ENCODE measurements at regions not wholly inside any gene's neighbourhood (a gene's known extent, or its start where the extent isn't known, plus 50 kb on each side); places are given as distances from the start of the nearest gene placed in this dataset.

DNA sequence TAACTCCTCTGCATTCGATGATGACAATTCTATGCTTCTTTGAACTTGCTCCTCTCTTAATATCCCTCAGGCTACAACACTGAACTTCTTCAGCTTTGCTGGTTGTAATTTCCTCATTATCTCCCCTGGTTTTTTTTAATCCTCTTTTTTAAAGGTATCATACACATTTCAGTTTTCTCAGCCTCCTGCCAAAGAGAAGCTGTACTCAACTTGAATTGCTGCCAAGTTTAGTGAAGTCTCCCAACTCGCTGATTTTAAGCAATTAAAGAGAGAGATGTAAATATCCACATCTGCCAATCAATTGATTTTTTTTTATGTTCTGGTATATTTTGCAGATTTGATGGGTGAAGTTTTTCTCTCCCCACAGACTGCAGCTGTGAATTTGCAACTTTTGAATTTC lies 817.8 kb downstream of the GALC start:
- H3K4me3 ChIP-seq (ENCODE audit: low read depth, low read length), result no peak overlapping the region
- TF ChIP-seq, protein P1, sequence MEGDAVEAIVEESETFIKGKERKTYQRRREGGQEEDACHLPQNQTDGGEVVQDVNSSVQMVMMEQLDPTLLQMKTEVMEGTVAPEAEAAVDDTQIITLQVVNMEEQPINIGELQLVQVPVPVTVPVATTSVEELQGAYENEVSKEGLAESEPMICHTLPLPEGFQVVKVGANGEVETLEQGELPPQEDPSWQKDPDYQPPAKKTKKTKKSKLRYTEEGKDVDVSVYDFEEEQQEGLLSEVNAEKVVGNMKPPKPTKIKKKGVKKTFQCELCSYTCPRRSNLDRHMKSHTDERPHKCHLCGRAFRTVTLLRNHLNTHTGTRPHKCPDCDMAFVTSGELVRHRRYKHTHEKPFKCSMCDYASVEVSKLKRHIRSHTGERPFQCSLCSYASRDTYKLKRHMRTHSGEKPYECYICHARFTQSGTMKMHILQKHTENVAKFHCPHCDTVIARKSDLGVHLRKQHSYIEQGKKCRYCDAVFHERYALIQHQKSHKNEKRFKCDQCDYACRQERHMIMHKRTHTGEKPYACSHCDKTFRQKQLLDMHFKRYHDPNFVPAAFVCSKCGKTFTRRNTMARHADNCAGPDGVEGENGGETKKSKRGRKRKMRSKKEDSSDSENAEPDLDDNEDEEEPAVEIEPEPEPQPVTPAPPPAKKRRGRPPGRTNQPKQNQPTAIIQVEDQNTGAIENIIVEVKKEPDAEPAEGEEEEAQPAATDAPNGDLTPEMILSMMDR (IDR thresholded peaks at IDR 0.05; ENCODE audit: insufficient read depth, low read depth, low read length, missing control alignments), result no peak
- DNase-seq (ENCODE audit: low read depth), result no peak

DNA sequence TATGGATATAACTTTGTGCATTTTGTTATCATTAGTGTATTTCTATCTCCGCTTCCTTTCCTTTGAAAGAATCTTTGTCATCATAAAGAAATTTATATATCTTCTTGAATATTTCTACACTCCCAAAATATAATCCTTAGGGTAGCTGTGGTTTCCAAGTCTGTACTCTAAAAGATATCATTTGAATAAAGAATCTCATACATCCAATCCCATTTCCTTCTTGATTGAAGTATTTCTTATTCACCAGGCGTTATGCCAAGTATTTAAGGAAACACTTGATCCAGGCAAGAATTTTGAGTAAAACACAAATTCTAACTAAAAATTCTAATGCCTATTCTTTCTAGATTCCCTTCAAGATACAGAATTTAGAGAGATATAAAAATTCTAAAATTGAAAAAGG lies 821.8 kb downstream of the GALC start:
- no peak overlapping the region for H3K4me3 ChIP-seq (ENCODE audit: low read depth, low read length)
- TF ChIP-seq, protein P1 (IDR thresholded peaks at IDR 0.05; ENCODE audit: insufficient read depth, low read depth, low read length, missing control alignments), result no peak
- DNase-seq (ENCODE audit: low read depth), result no peak

DNA sequence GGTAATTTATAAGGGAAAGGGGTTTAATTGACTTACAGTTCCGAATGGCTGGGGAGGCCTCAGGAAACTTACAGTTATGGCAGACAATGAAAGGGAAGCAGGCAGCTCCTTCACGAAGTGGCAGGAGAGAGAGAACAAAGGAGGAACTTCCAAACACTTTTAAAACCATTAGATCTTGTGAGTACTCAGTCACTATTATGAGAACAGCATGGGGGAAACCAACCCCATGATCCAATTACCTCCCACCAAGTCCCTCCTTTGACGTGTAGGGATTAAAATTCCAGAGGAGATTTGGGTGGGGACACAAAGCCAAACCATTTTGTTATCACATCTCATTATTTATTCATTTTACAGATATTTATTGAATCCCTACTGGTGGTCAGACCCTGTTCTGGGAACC lies 822.8 kb downstream of the GALC start:
- no peak for DNase-seq (ENCODE audit: low read depth)
- TF ChIP-seq, protein P1 (IDR thresholded peaks at IDR 0.05; ENCODE audit: insufficient read depth, low read depth, low read length, missing control alignments), result no peak
- H3K4me3 ChIP-seq (ENCODE audit: low read depth, low read length), result no peak overlapping the region

DNA sequence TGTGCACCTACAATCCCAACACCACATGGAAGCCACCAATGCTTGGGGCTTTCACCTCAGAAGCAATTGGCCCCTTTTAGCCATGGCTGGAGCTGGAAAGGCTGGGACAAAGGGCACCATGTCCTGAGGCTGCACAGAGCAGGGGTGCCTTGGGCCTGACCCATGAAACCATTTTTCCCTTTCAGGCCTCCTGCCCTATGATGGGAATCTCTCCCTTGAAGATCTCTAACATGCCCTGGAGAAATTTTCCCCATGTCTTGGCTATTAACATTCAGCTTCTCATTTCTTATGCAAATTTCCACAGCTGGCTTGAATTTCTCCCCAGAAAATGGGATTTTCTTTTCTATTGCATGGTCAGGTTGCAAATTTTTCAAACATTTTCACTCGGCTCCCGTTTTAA lies 823.6 kb downstream of the GALC start:
- no peak for DNase-seq (ENCODE audit: low read depth)
- H3K4me3 ChIP-seq (ENCODE audit: low read depth, low read length), result no peak overlapping the region
- TF ChIP-seq, protein P1 (IDR thresholded peaks at IDR 0.05; ENCODE audit: insufficient read depth, low read depth, low read length, missing control alignments), result no peak

DNA sequence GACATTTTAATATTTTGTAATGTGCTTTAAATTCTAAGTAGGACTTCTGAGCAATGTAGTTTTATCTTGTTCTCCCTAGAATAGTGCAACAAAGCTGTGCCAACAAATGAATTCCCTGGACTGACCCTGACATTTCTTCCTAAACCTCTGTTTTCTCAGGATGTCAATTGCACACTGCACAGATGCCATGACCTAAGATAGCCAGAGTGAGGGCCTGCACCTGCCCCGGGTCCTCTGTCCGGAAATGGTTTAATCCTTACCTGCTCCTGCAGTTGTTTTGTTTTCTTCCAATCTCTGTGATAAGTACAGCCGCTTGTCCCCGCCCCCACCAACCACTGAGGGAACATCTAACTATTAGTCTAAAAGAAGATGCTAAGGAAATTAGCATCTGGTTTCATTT lies 831.5 kb downstream of the GALC start:
- H3K4me3 ChIP-seq (ENCODE audit: low read depth, low read length), result no peak overlapping the region
- no peak for DNase-seq (ENCODE audit: low read depth)
- TF ChIP-seq, protein P1 (IDR thresholded peaks at IDR 0.05; ENCODE audit: insufficient read depth, low read depth, low read length, missing control alignments), result no peak

DNA sequence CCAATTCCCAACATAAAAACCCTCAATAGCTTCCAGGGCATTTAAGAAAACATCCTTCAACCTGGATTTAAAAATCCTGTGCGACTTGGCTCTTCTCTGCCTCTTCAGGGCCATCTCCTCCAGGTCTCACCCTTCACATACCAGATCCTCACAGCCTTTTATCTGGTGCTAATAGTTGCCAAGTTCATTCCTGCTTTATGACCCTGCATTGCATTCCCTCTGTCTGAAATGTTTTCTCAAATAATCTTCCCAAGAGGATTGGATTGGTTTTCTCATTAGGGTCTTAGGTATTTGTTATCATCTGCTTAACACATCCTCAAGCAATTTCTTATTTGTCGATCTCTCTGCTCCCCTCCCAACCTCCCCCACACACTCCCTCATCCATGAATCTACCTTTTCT lies 832.0 kb downstream of the GALC start:
- no peak for DNase-seq (ENCODE audit: low read depth)
- H3K4me3 ChIP-seq (ENCODE audit: low read depth, low read length), result no peak overlapping the region
- TF ChIP-seq, protein P1 (IDR thresholded peaks at IDR 0.05; ENCODE audit: insufficient read depth, low read depth, low read length, missing control alignments), result no peak

DNA sequence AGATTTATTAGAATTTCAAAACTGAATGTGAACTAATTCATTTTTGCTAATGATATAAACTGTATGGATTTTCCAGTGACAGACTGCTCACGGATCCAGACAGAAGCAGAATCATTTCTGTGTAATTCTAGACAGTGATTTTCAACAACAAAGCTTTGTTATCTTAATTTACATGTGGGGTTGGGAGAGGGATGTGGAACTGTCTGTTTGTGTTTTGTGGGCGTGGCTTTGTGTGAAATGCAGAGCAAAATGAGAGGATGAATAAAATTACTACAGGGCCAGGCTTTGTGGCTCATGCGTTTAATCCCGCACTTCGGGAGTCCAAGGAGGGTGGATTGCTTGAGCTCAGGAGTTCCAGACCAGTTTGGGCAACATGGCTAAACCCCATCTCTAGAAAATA lies 834.7 kb downstream of the GALC start:
- TF ChIP-seq, protein P1 (IDR thresholded peaks at IDR 0.05; ENCODE audit: insufficient read depth, low read depth, low read length, missing control alignments), result no peak
- DNase-seq (ENCODE audit: low read depth), result no peak

More for the DNA sequence above, 834.7 kb downstream of the GALC start:
- no peak overlapping the region for H3K4me3 ChIP-seq (ENCODE audit: low read depth, low read length)

Measured in GM12865 (cell line).